ENCODE measurements at regions not wholly inside any gene's neighbourhood (a gene's known extent, or its start where the extent isn't known, plus 50 kb on each side); places are given as distances from the start of the nearest gene placed in this dataset.
A peak's percentile ranks its signal among the peaks of the same experiment; 100 is the strongest.

DNA sequence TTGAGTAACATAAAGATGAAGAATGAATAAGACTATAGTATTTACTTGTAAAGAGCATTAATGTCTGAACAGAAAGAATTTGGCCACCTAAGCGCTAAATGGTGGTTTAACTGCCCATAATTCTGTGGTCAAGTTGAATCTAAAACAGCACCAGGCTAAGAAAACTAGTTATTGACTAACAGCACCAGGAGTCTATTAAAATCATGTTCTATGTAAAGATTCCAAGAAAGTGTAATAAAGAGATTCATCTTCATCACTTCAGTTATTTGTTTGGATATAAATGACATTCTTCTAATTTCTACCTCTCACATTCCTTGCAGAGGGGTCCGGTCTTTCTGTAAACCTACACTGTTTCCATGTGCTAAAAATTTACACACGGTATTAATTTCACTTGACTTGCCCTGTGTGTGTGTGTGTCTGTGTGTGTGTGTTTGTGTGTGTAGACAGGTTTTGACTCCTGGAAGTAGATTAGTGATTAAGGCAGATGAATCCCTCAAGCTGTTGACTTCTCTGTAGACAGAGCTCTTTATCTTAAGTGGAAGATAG is 84.4 kb downstream of the KLF6 start:
- no peak for ATAC-seq
- no peaks in the 10 kb centered on the region for H3K4me1 Mint-ChIP-seq
- H3K4me3 Mint-ChIP-seq, result no peak overlapping the region
- H3K36me3 Mint-ChIP-seq, result no peaks in the 10 kb centered on the region
- no peak overlapping the region for H3K27ac Mint-ChIP-seq
- no peak for DNase-seq (ENCODE audit: low spot score in 2 of 2)
- H3K9me3 Mint-ChIP-seq, result no peaks in the 10 kb centered on the region

DNA sequence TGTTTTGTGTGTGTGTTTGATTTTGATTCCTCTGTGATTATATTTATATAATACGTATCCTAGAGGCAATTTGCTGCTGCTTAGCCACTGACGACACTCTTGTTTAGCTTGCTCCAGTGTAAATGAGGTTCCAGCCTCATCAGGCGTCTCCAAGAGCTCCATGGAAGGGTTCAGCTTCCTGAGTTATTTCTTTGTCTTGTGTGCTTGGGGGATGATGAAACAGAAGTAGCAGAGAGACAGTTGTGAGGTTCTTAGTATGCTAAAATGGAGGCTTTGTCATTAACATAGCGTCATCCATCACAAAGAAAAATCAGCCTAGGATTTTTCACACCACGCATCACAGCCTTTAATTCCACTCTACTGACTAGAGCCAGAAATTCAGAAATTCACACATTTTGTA is 85.1 kb downstream of the KLF6 start:
- no peak for ATAC-seq

DNA sequence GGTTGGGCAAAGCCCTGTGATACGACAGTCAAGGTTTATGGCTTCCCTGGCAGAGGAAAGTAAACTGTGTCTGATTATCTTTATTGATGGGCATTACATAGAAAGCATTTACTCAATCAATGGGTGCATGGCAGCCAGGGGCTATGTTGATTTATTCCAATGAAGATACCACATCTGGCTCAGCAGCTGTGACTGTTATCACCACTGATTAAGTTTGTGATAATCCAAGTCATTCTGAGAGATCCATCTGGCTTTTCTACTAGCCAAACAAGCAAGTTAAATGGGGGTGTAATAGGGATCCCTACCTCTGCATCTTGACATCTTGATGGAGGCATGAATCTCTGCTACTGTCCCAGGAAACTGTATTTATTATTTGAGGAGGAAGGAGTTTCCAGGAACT is 86.7 kb downstream of the KLF6 start:
- H3K4me3 Mint-ChIP-seq, result no peak overlapping the region
- H3K9me3 Mint-ChIP-seq, result no peaks in the 10 kb centered on the region
- no peak for ATAC-seq
- no peak for DNase-seq (ENCODE audit: low spot score in 2 of 2)
- H3K36me3 Mint-ChIP-seq, result no peaks in the 10 kb centered on the region
- no peaks in the 10 kb centered on the region for H3K4me1 Mint-ChIP-seq
- H3K27ac Mint-ChIP-seq, result no peak overlapping the region

More for the DNA sequence above, 85.1 kb downstream of the KLF6 start:
- Mint-ChIP-seq H3K4me3 (no peak overlapping the region), H3K4me1 (no peaks in the 10 kb centered on the region), H3K27ac (no peak overlapping the region), H3K9me3 (no peaks in the 10 kb centered on the region), H3K36me3 (no peaks in the 10 kb centered on the region)
- no peak for DNase-seq (ENCODE audit: low spot score in 2 of 2)

DNA sequence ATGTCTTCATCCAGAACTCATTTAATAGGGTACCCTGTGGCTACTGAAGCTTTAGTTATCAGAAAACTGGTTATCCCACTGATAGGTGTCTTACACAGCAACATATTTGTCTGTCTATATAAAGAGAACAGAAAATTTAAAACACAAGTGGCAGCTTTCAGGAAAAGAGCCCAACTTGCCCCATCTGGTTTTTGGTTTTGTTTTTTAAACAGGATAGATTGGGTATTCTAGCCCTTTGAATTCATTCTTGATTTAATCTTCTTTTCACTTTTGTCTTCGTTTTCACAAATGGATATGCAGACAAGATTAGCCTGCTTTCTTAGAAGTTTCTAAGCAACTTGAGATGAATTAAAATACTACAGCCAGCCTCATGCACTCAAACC is 91.3 kb downstream of the KLF6 start:
- no peak for ATAC-seq
- no peak overlapping the region for H3K27ac Mint-ChIP-seq
- no peak for DNase-seq (ENCODE audit: low spot score in 2 of 2)
- peaks cover 7% of the 10 kb centered on the region for H3K4me1 Mint-ChIP-seq
- H3K9me3 Mint-ChIP-seq, result no peaks in the 10 kb centered on the region
- H3K4me3 Mint-ChIP-seq, result no peak overlapping the region
- H3K36me3 Mint-ChIP-seq, result no peaks in the 10 kb centered on the region

DNA sequence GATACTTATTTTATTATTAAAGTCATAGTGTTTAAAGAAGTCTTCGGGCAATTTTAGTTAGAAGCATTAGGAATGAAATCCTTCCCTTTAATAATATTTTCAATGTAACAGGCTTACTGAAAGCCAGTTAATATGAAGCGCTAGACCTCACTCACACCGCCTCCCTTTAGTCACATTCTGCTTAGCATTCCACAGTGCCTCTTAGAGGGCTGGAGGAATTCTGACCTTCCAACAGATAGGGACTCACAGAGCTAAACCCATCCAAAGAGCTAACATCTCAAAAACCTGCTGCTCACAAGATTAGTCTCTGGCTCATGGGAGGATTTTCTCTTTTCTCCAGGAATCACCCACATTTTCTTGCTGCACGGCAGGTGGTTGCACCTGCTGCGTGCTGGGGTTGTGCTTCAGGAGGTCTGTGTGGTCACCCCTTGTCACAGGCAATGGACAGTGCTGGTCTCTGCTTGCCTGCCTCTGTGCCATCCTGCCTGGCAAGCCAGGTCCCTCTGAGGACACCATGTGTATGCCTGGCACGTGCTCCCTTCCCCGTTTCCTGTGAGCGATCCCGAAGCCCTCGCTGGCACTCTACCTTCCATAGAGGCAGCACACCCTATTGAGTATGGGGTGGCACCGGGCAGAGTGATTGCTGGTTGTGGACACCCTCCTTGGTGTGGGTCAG is 91.8 kb downstream of the KLF6 start:
- Mint-ChIP-seq H3K4me1 (peaks cover 7% of the 10 kb centered on the region), H3K36me3 (no peaks in the 10 kb centered on the region), H3K27ac (no peak overlapping the region), H3K9me3 (no peaks in the 10 kb centered on the region), H3K4me3 (no peak overlapping the region)
- DNase-seq (ENCODE audit: low spot score in 2 of 2), result no peak
- ATAC-seq, result no peak

DNA sequence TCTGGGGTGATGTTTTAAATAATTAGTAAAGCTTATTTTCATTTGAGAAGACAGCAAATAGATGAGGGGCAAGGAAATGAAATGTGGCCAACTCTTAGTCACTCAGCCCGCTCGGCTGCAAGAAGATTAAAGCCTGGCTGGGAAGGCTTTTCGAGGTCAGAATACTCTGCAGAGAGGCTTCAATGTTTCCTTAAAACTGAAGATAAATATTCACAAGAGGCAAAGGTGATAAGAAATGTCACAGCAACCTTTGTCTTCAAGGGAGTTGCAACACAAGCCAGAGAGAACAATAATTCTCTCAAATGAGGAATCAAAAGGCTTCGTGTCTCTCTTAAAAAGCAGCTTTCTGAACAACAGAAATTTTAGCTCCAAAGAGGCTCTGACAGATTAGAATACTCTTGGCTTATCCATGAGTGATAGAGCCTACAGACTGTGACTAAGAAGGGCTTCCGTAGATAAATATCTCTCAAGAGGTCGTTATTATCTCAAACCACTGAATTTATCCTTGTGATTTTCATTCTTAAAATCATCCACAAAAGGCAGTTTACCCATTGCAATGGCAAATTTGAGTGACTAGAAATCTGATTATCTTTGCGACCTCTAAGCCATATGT is 92.5 kb downstream of the KLF6 start:
- DNase-seq (ENCODE audit: low spot score in 2 of 2) (no peak), ATAC-seq (no peak)
- no peaks in the 10 kb centered on the region for H3K36me3 Mint-ChIP-seq
- H3K27ac Mint-ChIP-seq, result no peak overlapping the region
- H3K4me3 Mint-ChIP-seq, result no peak overlapping the region
- H3K9me3 Mint-ChIP-seq, result no peaks in the 10 kb centered on the region
- peaks cover 7% of the 10 kb centered on the region for H3K4me1 Mint-ChIP-seq

DNA sequence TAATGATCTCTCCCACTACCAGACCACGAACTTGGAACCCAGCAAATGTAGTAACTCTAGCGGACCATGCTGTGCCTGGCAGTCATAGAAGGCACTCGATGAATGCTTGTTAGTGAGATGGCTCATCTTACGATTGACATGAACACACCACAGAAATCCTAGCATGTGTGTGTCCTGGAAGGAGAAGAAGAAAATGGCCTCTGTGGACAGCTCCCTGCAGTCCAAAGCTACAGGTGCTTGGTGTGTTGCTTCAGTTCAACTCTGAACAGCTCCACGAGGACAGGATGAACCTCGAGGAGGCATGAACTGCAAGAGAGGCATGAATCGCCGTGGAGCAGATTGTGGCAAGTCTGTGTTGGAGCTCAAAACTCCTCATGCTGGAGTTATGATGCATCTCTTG is 93.5 kb downstream of the KLF6 start:
- Mint-ChIP-seq H3K4me3 (no peak overlapping the region), H3K27ac (no peak overlapping the region), H3K36me3 (no peaks in the 10 kb centered on the region), H3K9me3 (no peaks in the 10 kb centered on the region), H3K4me1 (peaks cover 7% of the 10 kb centered on the region)
- DNase-seq (ENCODE audit: low spot score in 2 of 2), result no peak
- ATAC-seq, result no peak

DNA sequence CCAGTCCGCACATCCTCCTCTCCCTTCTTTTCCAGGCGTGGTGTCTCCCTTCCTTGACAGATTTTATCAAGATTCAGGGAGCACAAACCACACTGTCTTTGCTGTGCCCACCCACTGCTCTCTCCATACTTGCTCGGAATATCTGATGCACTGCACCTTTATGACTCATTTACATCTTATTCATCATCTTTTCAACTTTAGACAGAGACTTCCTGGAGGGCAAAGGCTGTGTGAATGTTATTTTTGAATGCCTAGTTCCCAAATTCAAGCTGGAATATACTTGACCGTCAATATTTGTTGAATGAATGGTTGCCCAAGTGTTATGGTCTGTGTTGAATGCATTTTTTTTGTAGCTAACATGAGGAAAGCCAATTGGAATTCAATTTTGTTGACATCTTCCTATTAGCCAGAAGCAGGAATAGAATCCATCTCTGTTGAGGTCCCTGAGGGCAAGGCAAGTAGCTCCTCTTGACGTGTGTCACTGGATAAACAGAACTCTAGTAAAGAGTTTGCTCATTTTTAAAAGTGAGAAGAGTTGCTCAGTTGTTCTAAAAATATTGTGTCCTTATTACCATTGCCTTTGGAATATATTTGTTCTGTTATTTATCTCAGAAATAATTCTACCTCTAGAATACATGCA is 95.0 kb downstream of the KLF6 start:
- H3K36me3 Mint-ChIP-seq, result no peaks in the 10 kb centered on the region
- H3K4me3 Mint-ChIP-seq, result no peak overlapping the region
- peaks cover 8% of the 10 kb centered on the region for H3K4me1 Mint-ChIP-seq
- no peaks in the 10 kb centered on the region for H3K9me3 Mint-ChIP-seq
- H3K27ac Mint-ChIP-seq, result peak overlapping the region; percentile 7
- no peak for DNase-seq (ENCODE audit: low spot score in 2 of 2)
- peak; percentile 75 for ATAC-seq

DNA sequence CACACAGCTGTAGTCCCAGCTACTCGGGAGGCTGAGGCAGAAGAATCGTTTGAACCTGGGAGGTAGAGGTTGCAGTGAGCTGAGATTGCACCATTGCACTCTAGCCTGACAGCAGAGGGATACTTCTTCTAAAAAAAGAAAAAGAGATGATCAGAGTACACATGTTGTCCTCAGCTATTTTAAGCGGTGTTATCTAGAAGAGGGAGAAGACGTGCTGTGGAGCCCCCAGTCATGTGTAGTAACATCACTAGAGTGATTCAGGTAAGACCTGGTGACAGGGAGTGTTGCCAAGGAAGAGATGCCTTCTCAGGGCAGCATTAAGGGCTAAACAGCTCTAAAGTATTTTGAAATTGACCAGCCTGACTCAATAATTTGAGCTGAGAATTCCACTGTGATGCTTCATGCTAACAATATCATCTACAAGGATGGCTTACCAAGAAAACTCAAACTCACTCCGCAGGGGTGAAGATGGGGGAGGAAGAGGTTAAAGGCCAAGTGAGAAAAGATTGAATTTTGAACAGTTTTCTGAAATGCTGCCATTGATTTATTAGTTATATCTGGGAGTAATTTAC is 97.4 kb downstream of the KLF6 start:
- Mint-ChIP-seq H3K4me3 (no peak overlapping the region), H3K36me3 (no peaks in the 10 kb centered on the region), H3K9me3 (no peaks in the 10 kb centered on the region), H3K4me1 (peaks cover 13% of the 10 kb centered on the region), H3K27ac (no peak overlapping the region)
- DNase-seq (ENCODE audit: low spot score in 2 of 2), result no peak
- no peak for ATAC-seq

DNA sequence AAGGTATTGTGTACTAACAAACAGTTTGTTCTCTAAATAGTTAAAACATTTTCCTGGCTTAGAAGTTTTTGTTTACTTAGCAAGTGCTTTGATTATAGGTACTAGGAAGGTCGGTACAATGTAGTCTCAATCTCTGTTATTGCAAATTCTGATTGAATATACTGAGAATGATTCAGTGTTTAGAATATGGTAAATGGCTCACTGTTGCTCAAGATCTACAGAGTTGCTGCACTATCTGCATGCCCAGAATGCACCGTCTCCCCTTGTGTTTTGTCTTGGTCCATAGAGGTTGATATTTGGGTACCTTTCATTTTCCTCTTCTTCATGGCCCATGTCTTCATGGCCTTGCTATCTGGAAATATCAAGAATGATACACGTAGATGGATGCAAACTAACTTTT is 99.6 kb downstream of the KLF6 start:
- Mint-ChIP-seq H3K9me3 (no peaks in the 10 kb centered on the region), H3K36me3 (no peaks in the 10 kb centered on the region), H3K4me1 (peaks cover 13% of the 10 kb centered on the region), H3K27ac (no peak overlapping the region), H3K4me3 (no peak overlapping the region)
- no peak for ATAC-seq
- DNase-seq (ENCODE audit: low spot score in 2 of 2), result no peak

DNA sequence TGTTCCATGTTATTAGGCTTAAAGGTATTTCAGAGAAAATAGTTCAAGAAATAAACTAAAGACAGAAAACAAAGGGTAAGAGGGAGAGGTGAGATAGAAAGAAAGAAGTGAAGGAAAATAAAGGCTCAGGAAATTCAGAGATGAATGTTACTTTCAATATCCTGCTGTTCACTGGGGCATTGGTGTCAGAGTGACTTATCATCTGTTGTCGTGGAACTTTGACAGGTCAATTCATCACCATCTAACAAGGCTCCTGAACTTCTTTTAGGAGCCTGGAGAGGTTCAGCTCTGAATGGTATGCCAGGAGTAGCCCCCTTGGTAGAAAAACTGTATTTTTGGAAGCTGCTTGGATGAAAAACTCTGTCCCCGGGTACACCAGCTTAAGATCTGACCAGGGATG is 100.1 kb downstream of the KLF6 start:
- peak; percentile 61 for ATAC-seq
- no peaks in the 10 kb centered on the region for H3K36me3 Mint-ChIP-seq
- no peaks in the 10 kb centered on the region for H3K9me3 Mint-ChIP-seq
- H3K4me1 Mint-ChIP-seq, result peaks cover 11% of the 10 kb centered on the region
- H3K27ac Mint-ChIP-seq, result no peak overlapping the region
- no peak for DNase-seq (ENCODE audit: low spot score in 2 of 2)
- H3K4me3 Mint-ChIP-seq, result no peak overlapping the region

DNA sequence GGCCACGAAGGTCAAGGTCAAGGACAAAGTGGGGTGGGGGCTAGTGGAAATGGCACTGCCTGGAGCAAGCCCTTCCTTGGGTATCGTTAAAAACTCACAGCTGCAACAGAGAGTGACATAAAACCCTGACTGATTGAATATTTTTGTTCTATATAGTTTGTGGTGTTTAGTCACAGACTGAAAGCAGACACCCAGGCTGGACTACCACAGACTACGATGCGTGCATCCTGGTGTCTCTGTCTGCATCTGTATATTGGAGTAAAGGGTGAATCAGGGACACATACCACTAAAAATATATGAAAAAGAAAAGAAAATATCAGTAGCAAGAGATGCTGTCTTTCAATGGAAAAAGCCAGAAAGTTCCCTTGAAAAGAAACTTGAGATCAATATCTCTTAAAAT is 101.4 kb downstream of the KLF6 start:
- H3K9me3 Mint-ChIP-seq, result no peaks in the 10 kb centered on the region
- H3K4me1 Mint-ChIP-seq, result peaks cover 6% of the 10 kb centered on the region
- H3K36me3 Mint-ChIP-seq, result no peaks in the 10 kb centered on the region
- DNase-seq (ENCODE audit: low spot score in 2 of 2) (no peak), ATAC-seq (peak; percentile 62)
- no peak overlapping the region for H3K27ac Mint-ChIP-seq
- no peak overlapping the region for H3K4me3 Mint-ChIP-seq

DNA sequence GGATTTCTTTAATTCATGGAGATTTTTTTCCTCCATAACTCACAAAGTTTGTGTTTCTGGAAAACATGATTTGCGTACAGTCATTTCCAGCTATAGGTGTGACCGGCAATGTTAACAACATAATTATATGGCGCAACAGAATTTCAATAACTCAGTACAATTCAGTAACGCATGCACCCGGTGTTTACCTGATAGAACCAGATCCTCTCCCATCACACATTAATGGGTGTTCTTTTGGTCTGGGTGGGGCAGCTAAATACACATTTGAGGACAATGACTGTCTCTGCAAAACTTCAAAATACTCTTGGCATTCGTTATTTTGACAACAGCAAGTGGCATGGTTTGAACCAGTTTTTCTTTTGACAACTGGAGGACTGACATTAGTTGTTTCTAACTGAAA is 102.3 kb downstream of the KLF6 start:
- H3K9me3 Mint-ChIP-seq, result no peaks in the 10 kb centered on the region
- ATAC-seq, result no peak

DNA sequence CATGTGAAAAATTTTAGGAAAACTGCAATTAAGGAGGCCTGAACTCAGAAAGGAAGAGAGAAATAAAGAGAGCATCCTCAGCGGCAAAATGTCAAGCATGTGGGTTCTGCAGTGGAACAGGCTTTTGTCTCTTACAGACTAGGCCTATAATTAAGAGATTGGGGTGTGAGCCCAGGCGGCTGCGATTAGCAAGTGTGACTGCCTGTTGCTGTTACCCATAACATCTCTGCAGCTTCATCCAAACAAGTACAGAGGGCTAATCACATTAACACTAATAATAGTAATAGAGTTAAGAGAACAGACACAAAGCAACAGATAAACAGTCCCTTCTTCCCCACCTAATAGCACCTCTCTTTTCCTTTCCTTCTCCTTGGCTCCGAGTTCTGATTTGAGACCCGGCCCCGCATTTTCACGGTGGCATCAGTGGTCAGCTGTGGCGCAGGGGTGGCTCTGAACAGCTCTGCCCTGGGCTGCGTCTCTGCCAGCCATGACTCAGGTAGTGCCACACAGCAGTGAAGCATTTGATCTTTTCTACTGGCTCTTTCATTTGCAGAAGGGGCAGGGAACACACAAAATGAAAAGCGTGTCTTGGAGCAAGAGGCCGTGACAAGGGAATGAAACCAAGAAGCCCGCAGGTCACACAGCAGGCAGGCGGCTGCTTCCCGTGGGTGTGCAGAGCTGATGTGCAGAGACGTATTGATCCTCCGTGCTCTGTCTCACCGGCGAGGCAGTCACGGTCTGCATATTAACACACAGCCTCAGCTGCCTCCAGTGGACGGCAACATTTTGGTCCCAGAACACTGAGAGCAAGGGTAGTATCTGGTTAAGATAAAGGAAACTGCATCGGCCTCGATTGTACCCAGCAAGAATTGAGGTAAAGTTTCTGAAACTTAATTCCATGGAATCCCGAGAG is 103.1 kb downstream of the KLF6 start:
- DNase-seq (ENCODE audit: low spot score in 2 of 2), result no peak

More for the DNA sequence above, 102.3 kb downstream of the KLF6 start:
- Mint-ChIP-seq H3K4me1 (peaks cover 6% of the 10 kb centered on the region), H3K27ac (no peak overlapping the region), H3K36me3 (no peaks in the 10 kb centered on the region), H3K4me3 (no peak overlapping the region)
- DNase-seq (ENCODE audit: low spot score in 2 of 2), result no peak

More for the DNA sequence above, 103.1 kb downstream of the KLF6 start:
- ATAC-seq, result no peak
- no peak overlapping the region for H3K27ac Mint-ChIP-seq
- peaks cover 6% of the 10 kb centered on the region for H3K4me1 Mint-ChIP-seq
- H3K9me3 Mint-ChIP-seq, result no peaks in the 10 kb centered on the region
- H3K36me3 Mint-ChIP-seq, result no peaks in the 10 kb centered on the region
- H3K4me3 Mint-ChIP-seq, result no peak overlapping the region
